Jurkat, Clone E6-1 (cell line): ENCODE measurements at regions not wholly inside any gene's neighbourhood (a gene's known extent, or its start where the extent isn't known, plus 50 kb on each side); places are given as distances from the start of the nearest gene placed in this dataset.
A peak's percentile ranks its signal among the peaks of the same experiment; 100 is the strongest.
"Not testable (repeated sequence)": the region's sequence is repeated elsewhere in the genome, so short reads cannot be mapped to it uniquely, and the experiment has no call there.

ENCODE experiments used
- DNase-seq: peaks from one replicate; pipeline ENCODE4 v3.0.0-alpha.2; 2011; ENCODE audit warnings: low read depth, low spot score
- H3K4me3 ChIP-seq: 2 replicates; pipeline ENCODE4 v1.5.1; 2011; ENCODE audit warnings: mild to moderate bottlenecking, low read length, control low read depth, moderate library complexity

GRCh38 chr7:73244782-73245311 is 63.8 kb downstream of the NSUN5 start:
- not testable (repeated sequence) for DNase-seq, H3K4me3 ChIP-seq

- not testable (repeated sequence) for DNase-seq
- peak overlapping the region; percentile 20; the same call in 1 of the 2 replicates for H3K4me3 ChIP-seq
These were observed 73.5 kb downstream of the NSUN5 start for GRCh38 chr7:73234994-73235717.

- not testable (repeated sequence) for H3K4me3 ChIP-seq, DNase-seq
These were observed 82.9 kb downstream of the NSUN5 start for GRCh38 chr7:73225745-73226144.

DNA sequence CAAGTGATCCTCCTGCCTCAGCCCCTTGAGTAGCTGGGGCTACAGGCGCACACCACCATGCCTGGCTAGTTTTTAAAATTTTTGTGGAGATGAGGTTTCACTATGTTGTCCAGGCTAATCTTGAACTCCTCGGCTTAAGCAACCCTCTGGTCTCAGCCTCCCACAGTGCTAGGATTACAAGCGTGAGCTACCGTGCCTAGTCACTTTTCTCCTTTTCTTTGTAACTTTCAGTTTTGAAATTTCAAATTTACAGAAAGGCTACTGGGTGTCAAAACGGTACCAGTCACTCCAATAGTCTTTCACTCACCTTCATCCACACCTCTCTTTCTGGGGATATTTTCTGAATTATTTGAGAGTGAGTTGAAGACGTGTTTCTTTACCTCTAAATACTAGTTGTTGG is 86.9 kb downstream of the NSUN5 start:
- not testable (repeated sequence) for H3K4me3 ChIP-seq

DNA sequence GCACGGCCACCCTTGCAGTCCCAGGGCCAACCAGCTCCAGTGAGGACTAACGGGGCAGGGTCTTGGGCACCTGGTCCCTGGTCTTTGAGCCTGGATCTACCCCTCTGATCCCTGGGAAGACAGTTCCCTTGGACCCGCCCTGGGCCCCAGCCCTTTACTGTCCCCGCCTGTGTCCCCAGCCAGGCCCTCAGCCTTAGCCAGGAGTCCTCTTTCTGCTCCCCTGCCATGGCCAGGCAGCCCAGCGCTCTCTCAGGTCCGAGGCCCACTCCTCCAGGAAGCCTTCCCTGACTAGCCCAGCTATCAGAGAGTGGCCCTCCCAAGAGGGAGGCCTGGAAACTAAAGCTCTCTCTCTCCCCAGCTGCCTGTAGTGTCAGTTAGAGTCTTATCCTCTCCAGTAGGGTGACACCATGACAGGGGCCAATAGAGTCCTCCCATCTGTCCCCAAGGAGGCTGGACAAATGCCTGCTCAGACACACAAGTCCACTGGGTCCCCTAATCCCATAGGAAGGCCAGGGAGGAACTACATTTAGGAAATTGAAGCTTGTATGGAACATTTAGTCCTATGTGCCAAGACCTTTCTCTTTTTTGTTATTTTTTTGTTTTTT is 87.8 kb downstream of the NSUN5 start:
- not testable (repeated sequence) for DNase-seq, H3K4me3 ChIP-seq

More for the DNA sequence above, 86.9 kb downstream of the NSUN5 start:
- DNase-seq = not testable (repeated sequence)

DNA sequence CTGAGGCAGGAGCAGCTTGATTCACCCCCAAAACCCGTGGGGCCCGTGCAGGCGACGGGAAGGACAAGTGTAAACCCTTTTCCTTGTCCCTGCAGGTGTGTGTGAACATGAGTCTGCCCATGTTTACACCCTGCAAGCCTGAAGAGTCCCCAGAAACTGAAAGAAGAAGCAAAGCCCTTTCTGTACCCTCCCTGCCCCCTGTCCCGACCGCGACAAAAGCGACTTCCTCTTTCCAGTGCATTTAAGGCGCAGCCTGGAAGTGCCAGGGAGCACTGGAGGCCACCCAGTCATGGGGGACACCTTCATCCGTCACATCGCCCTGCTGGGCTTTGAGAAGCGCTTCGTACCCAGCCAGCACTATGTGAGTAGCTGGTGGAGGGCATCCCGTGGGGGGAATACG is 88.3 kb downstream of the NSUN5 start:
- DNase-seq, H3K4me3 ChIP-seq: not testable (repeated sequence)

DNA sequence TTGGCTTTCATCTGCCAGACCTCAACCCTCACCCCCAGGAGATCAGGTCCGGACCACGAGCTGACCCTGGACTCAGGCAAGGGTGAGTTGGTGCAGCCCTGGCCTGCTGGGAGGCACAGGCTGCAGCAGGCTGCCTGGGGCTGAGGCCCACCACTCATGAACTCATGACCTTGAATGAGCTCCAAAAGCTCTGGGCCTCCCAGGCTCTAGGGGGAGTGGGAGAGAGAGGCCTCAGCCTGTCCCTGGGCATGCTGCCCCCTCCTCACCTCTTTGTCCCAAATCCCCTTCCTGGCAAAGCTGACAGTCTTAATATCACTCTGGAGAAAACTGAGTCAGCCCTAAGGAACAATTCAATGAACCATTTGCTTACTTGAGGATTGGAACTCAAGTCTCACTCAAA is 89.8 kb downstream of the NSUN5 start:
- H3K4me3 ChIP-seq = not testable (repeated sequence)

GRCh38 chr7:73216046-73216675 is 92.5 kb downstream of the NSUN5 start:
- not testable (repeated sequence) for H3K4me3 ChIP-seq, DNase-seq

More for the DNA sequence above, 89.8 kb downstream of the NSUN5 start:
- not testable (repeated sequence) for DNase-seq

- not testable (repeated sequence) for DNase-seq, H3K4me3 ChIP-seq
These were observed 93.4 kb downstream of the NSUN5 start for GRCh38 chr7:73215232-73215631.

DNA sequence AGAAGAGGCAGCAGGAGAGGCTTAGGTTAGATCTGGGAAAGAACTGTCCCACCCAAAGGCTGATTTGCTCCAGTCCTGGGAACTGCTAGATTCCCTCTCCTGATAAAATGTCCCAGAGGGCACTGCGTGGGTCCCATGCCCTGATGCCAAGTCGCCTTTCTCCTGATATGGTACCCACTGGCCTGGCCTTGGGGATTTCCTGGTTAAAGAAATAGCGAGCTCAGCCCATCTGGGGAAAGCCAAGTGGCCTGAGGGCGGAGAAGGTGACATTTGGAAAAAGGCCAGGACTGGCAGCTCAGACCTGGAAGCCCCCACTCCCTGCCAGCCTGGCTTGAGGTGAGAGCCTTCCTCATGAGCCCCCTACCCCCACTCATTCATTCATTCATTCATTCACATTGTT is 94.2 kb downstream of the NSUN5 start:
- DNase-seq, H3K4me3 ChIP-seq: not testable (repeated sequence)

DNA sequence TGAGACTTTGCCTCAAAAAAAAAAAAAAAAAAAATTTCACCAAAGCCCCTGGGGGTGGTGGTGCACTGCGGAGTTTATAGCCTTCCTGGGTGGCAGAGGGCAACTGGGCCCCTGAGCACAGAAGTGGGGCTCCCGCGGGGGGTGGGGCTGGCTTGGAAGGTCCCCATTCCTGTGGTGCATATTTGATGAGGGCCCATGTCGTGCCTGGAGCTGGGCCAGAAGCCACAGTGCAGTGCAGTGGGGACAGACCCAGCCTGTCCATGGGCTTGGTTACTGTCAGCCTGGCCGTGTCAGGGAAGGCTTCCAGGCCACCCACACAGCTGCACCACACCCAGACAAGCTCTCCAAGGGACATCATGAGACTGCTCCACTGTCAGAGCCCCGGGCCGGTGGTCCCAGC is 95.5 kb downstream of the NSUN5 start:
- not testable (repeated sequence) for H3K4me3 ChIP-seq, DNase-seq

DNA sequence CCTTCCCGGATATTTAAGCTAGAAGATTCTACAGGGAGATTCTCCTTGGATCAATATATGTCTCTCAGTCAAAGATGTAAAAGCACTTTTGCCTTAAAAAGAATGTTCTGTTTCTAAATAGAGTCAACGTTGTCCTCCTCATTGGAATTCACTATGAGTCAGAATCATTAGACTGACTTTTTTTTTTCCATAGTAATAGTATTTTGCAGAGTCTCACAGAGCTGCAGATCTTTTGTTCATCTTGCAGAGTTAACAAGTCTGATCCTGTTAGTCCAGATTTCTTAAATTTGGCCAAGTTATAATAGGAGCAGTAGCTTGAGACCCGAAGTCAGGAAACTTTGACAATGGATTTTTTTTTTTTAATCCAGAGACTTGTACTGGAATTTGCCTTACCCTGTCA is 103.0 kb downstream of the NSUN5 start:
- not testable (repeated sequence) for DNase-seq, H3K4me3 ChIP-seq

DNA sequence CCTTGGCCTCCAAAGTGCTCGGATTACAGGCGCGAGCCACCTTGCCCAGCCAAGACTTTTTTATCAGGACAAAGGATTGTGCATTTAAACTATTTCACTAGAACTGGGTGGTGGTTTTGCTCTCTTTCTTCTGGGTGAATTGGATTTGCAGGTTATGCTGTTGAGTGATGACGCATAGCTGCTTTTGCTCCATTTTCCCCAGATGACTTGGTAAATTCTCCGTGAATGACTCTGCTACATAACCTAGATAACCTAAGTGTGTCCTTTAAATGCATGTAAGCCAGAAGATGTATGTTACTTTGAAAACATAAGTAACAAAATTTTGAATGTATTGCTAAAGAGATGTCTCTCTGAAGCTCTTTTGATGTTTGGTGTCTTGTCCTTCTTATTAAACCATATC is 103.7 kb downstream of the NSUN5 start:
- not testable (repeated sequence) for DNase-seq

GRCh38 chr7:73203312-73203711 is 105.3 kb downstream of the NSUN5 start:
- DNase-seq = not testable (repeated sequence)

More for the DNA sequence above, 103.7 kb downstream of the NSUN5 start:
- not testable (repeated sequence) for H3K4me3 ChIP-seq

GRCh38 chr7:73201264-73201663 is 107.4 kb downstream of the NSUN5 start:
- DNase-seq, H3K4me3 ChIP-seq: not testable (repeated sequence)

More at GRCh38 chr7:73203312-73203711, 105.3 kb downstream of the NSUN5 start:
- H3K4me3 ChIP-seq = not testable (repeated sequence)

GRCh38 chr7:73200518-73201099 is 108.0 kb downstream of the NSUN5 start:
- DNase-seq, H3K4me3 ChIP-seq: not testable (repeated sequence)

GRCh38 chr7:73193991-73194390 is 108.2 kb upstream of the SPDYE9 start:
- not testable (repeated sequence) for H3K4me3 ChIP-seq, DNase-seq

DNA sequence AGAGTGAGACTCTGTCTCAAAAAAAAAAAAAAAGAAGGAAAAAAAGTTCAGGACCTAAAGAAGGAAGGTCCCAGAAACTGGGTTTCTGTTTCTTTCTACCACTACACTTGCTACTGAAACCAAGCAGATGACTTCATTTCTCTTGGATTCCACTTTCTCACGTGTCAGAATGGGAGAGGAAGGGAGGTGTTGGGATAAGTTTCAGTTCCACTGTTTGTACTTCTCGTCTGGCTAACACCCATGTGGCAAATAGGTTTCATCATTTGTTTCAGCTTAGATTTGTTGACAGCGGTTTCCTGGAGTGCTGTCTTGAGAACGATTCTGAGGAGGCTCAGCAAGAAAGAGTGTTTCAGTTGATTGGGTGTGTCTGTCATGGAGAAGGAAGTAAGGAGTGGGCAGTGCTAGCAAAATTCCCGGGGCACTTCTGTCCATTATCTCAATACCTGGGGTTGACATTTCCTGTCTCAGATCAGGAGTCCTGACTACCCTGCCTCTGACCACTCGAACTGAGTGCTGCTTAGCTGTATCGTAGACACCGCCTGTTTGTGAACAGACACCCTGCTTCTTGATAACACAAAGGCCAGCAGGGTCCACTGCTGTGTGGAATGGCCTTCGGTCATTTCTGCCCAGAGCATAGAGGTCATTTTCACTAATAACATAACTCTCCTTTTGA is 104.8 kb upstream of the SPDYE9 start:
- H3K4me3 ChIP-seq, DNase-seq: not testable (repeated sequence)

DNA sequence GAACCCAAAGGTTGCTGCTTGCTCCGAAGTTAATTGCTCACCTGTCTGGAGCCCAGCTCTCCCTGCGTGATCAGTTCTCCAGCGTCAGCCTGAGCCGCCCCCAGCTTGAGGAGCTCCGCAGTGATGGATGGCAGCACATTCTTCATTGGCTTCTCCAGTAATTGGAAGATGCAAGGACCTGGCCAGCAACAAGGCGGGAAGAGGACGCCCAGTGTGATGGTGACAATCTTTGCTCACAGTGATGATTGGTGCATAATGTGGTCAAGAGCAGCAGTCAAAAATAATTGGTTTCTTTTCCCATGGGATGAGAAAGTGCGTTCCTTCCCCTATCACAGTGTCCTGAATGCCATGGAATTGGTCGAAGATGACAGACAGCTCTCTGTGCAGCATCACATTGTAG is 102.4 kb upstream of the SPDYE9 start:
- not testable (repeated sequence) for H3K4me3 ChIP-seq, DNase-seq
